SK-N-MC (cell line): ENCODE measurements at regions not wholly inside any gene's neighbourhood (a gene's known extent, or its start where the extent isn't known, plus 50 kb on each side); places are given as distances from the start of the nearest gene placed in this dataset.

Source experiments
- EZH2 ChIP-seq: fragments of 200-600 bp; sonication (generic); IDR thresholded peaks from one replicate; pipeline ENCODE4 v1.6.1; 2017; ENCODE audit warnings: antibody characterized with exemption
- POLR2AphosphoS5 ChIP-seq: IDR thresholded peaks from 2 replicates; pipeline ENCODE4 v1.6.1; 2012; ENCODE audit warnings: mild to moderate bottlenecking, low read depth, low read length, borderline replicate concordance

DNA sequence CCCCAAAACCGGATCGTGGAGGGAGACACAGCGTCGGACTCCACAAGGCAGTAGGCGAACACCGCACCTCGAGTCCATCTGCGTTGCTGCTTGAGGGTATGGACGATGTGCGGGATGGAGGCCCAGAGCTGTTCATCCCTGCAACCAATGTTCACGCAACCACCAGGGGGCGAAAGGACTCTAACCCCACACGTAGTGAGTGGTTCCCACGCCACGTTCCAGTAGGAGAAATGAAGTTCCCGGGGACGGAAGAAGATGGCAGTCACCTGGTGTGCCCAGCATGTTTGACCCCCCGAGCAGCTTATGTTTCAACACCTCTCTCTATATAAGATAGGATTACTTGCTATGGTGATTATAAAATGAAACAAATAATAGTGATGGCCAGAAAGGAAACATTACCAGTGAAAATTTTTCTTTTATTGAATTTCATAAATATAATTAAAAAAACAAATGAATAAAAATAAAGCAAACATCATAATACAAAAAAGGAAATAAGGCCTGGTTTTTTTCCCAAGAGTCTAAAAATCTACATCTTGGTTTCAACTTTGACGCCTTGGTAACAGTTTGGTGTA, 184.3 kb downstream of the SH3BP4 start:
- no peak for TF ChIP-seq POLR2AphosphoS5
- no peak for TF ChIP-seq EZH2
